ENCODE measurements at regions not wholly inside any gene's neighbourhood (a gene's known extent, or its start where the extent isn't known, plus 50 kb on each side); places are given as distances from the start of the nearest gene placed in this dataset.

GRCh38 chr16:51815523-51815922 lies 664.5 kb upstream of the SALL1 start:
- no peaks in the 10 kb centered on the region for H3K9me3 ChIP-seq (ENCODE audit: control insufficient read depth in 2 of 2, low read length in 2 of 2)
- H3K27ac ChIP-seq (ENCODE audit: low read length), result no peak overlapping the region
- H3K27me3 ChIP-seq (ENCODE audit: control insufficient read depth in 1 of 2, insufficient read depth in 2 of 2, low read length in 2 of 2), result no peaks in the 10 kb centered on the region
- no peak overlapping the region for H3K4me3 ChIP-seq (ENCODE audit: low read length in 2 of 2)
- H3K36me3 ChIP-seq (ENCODE audit: control insufficient read depth in 2 of 2, insufficient read depth in 2 of 2, low read length in 2 of 2), result no peaks in the 10 kb centered on the region
- H3K4me1 ChIP-seq (ENCODE audit: control insufficient read depth, insufficient read depth, low read length), result no peaks in the 10 kb centered on the region
- no peak overlapping the region for H3K9ac ChIP-seq (ENCODE audit: low read length in 2 of 2)

GRCh38 chr16:51814617-51815016 lies 663.5 kb upstream of the SALL1 start:
- Histone ChIP-seq H3K9ac (ENCODE audit: low read length in 2 of 2) (no peak overlapping the region), H3K4me3 (ENCODE audit: low read length in 2 of 2) (no peak overlapping the region), H3K27me3 (ENCODE audit: control insufficient read depth in 1 of 2, insufficient read depth in 2 of 2, low read length in 2 of 2) (peaks cover 0 to 3% of the 10 kb centered on the region in 2 donors), H3K36me3 (ENCODE audit: control insufficient read depth in 2 of 2, insufficient read depth in 2 of 2, low read length in 2 of 2) (no peaks in the 10 kb centered on the region), H3K27ac (ENCODE audit: low read length) (no peak overlapping the region), H3K9me3 (ENCODE audit: control insufficient read depth in 2 of 2, low read length in 2 of 2) (no peaks in the 10 kb centered on the region), H3K4me1 (ENCODE audit: control insufficient read depth, insufficient read depth, low read length) (no peaks in the 10 kb centered on the region)

GRCh38 chr16:51813609-51814008 lies 662.5 kb upstream of the SALL1 start:
- Histone ChIP-seq H3K27me3 (ENCODE audit: control insufficient read depth in 1 of 2, insufficient read depth in 2 of 2, low read length in 2 of 2) (peaks cover 0 to 3% of the 10 kb centered on the region in 2 donors), H3K4me3 (ENCODE audit: low read length in 2 of 2) (no peak overlapping the region), H3K9ac (ENCODE audit: low read length in 2 of 2) (no peak overlapping the region), H3K27ac (ENCODE audit: low read length) (no peak overlapping the region), H3K4me1 (ENCODE audit: control insufficient read depth, insufficient read depth, low read length) (no peaks in the 10 kb centered on the region), H3K9me3 (ENCODE audit: control insufficient read depth in 2 of 2, low read length in 2 of 2) (no peaks in the 10 kb centered on the region), H3K36me3 (ENCODE audit: control insufficient read depth in 2 of 2, insufficient read depth in 2 of 2, low read length in 2 of 2) (no peaks in the 10 kb centered on the region)

- H3K4me3 ChIP-seq (ENCODE audit: low read length in 2 of 2), result no peak overlapping the region
- no peak overlapping the region for H3K9ac ChIP-seq (ENCODE audit: low read length in 2 of 2)
- peaks cover 0 to 3% of the 10 kb centered on the region in 2 donors for H3K27me3 ChIP-seq (ENCODE audit: control insufficient read depth in 1 of 2, insufficient read depth in 2 of 2, low read length in 2 of 2)
- no peak overlapping the region for H3K27ac ChIP-seq (ENCODE audit: low read length)
- H3K9me3 ChIP-seq (ENCODE audit: control insufficient read depth in 2 of 2, low read length in 2 of 2), result no peaks in the 10 kb centered on the region
- H3K36me3 ChIP-seq (ENCODE audit: control insufficient read depth in 2 of 2, insufficient read depth in 2 of 2, low read length in 2 of 2), result no peaks in the 10 kb centered on the region
- H3K4me1 ChIP-seq (ENCODE audit: control insufficient read depth, insufficient read depth, low read length), result no peaks in the 10 kb centered on the region
These were observed 661.9 kb upstream of the SALL1 start for GRCh38 chr16:51812945-51813344.

GRCh38 chr16:51807551-51807950 lies 656.5 kb upstream of the SALL1 start:
- Histone ChIP-seq H3K27ac (ENCODE audit: low read length) (no peak overlapping the region), H3K9ac (ENCODE audit: low read length in 2 of 2) (no peak overlapping the region), H3K27me3 (ENCODE audit: control insufficient read depth in 1 of 2, insufficient read depth in 2 of 2, low read length in 2 of 2) (peaks cover 0 to 3% of the 10 kb centered on the region in 2 donors), H3K36me3 (ENCODE audit: control insufficient read depth in 2 of 2, insufficient read depth in 2 of 2, low read length in 2 of 2) (no peaks in the 10 kb centered on the region), H3K4me1 (ENCODE audit: control insufficient read depth, insufficient read depth, low read length) (no peaks in the 10 kb centered on the region), H3K4me3 (ENCODE audit: low read length in 2 of 2) (no peak overlapping the region), H3K9me3 (ENCODE audit: control insufficient read depth in 2 of 2, low read length in 2 of 2) (no peaks in the 10 kb centered on the region)

GRCh38 chr16:51801635-51802034 lies 650.6 kb upstream of the SALL1 start:
- Histone ChIP-seq H3K4me1 (ENCODE audit: control insufficient read depth, insufficient read depth, low read length) (no peaks in the 10 kb centered on the region), H3K9ac (ENCODE audit: low read length in 2 of 2) (no peak overlapping the region), H3K27me3 (ENCODE audit: control insufficient read depth in 1 of 2, insufficient read depth in 2 of 2, low read length in 2 of 2) (no peaks in the 10 kb centered on the region), H3K9me3 (ENCODE audit: control insufficient read depth in 2 of 2, low read length in 2 of 2) (no peaks in the 10 kb centered on the region), H3K27ac (ENCODE audit: low read length) (no peak overlapping the region), H3K4me3 (ENCODE audit: low read length in 2 of 2) (no peak overlapping the region), H3K36me3 (ENCODE audit: control insufficient read depth in 2 of 2, insufficient read depth in 2 of 2, low read length in 2 of 2) (no peaks in the 10 kb centered on the region)

GRCh38 chr16:51797669-51798259 lies 646.7 kb upstream of the SALL1 start:
- Histone ChIP-seq H3K4me1 (ENCODE audit: control insufficient read depth, insufficient read depth, low read length) (no peaks in the 10 kb centered on the region), H3K9ac (ENCODE audit: low read length in 2 of 2) (no peak overlapping the region), H3K36me3 (ENCODE audit: control insufficient read depth in 2 of 2, insufficient read depth in 2 of 2, low read length in 2 of 2) (no peaks in the 10 kb centered on the region), H3K27me3 (ENCODE audit: control insufficient read depth in 1 of 2, insufficient read depth in 2 of 2, low read length in 2 of 2) (no peaks in the 10 kb centered on the region), H3K4me3 (ENCODE audit: low read length in 2 of 2) (no peak overlapping the region), H3K27ac (ENCODE audit: low read length) (no peak overlapping the region), H3K9me3 (ENCODE audit: control insufficient read depth in 2 of 2, low read length in 2 of 2) (no peaks in the 10 kb centered on the region)

GRCh38 chr16:51779240-51779639 lies 628.2 kb upstream of the SALL1 start:
- H3K27ac ChIP-seq (ENCODE audit: low read length), result no peak overlapping the region
- no peaks in the 10 kb centered on the region for H3K4me1 ChIP-seq (ENCODE audit: control insufficient read depth, insufficient read depth, low read length)
- H3K4me3 ChIP-seq (ENCODE audit: low read length in 2 of 2), result no peak overlapping the region
- H3K9ac ChIP-seq (ENCODE audit: low read length in 2 of 2), result no peak overlapping the region
- H3K27me3 ChIP-seq (ENCODE audit: control insufficient read depth in 1 of 2, insufficient read depth in 2 of 2, low read length in 2 of 2), result no peaks in the 10 kb centered on the region
- no peaks in the 10 kb centered on the region for H3K36me3 ChIP-seq (ENCODE audit: control insufficient read depth in 2 of 2, insufficient read depth in 2 of 2, low read length in 2 of 2)
- H3K9me3 ChIP-seq (ENCODE audit: control insufficient read depth in 2 of 2, low read length in 2 of 2), result no peaks in the 10 kb centered on the region

GRCh38 chr16:51773071-51773890 lies 622.2 kb upstream of the SALL1 start:
- Histone ChIP-seq H3K4me1 (ENCODE audit: control insufficient read depth, insufficient read depth, low read length) (no peaks in the 10 kb centered on the region), H3K36me3 (ENCODE audit: control insufficient read depth in 2 of 2, insufficient read depth in 2 of 2, low read length in 2 of 2) (no peaks in the 10 kb centered on the region), H3K27ac (ENCODE audit: low read length) (no peak overlapping the region), H3K9me3 (ENCODE audit: control insufficient read depth in 2 of 2, low read length in 2 of 2) (no peaks in the 10 kb centered on the region), H3K4me3 (ENCODE audit: low read length in 2 of 2) (no peak overlapping the region), H3K27me3 (ENCODE audit: control insufficient read depth in 1 of 2, insufficient read depth in 2 of 2, low read length in 2 of 2) (no peaks in the 10 kb centered on the region), H3K9ac (ENCODE audit: low read length in 2 of 2) (no peak overlapping the region)

GRCh38 chr16:51766739-51767138 lies 615.7 kb upstream of the SALL1 start:
- H3K27ac ChIP-seq (ENCODE audit: low read length), result no peak overlapping the region
- no peak overlapping the region for H3K4me3 ChIP-seq (ENCODE audit: low read length in 2 of 2)
- H3K9ac ChIP-seq (ENCODE audit: low read length in 2 of 2), result no peak overlapping the region
- H3K27me3 ChIP-seq (ENCODE audit: control insufficient read depth in 1 of 2, insufficient read depth in 2 of 2, low read length in 2 of 2), result peaks cover 0 to 5% of the 10 kb centered on the region in 2 donors
- no peaks in the 10 kb centered on the region for H3K36me3 ChIP-seq (ENCODE audit: control insufficient read depth in 2 of 2, insufficient read depth in 2 of 2, low read length in 2 of 2)
- H3K4me1 ChIP-seq (ENCODE audit: control insufficient read depth, insufficient read depth, low read length), result peaks cover under 1% of the 10 kb centered on the region
- H3K9me3 ChIP-seq (ENCODE audit: control insufficient read depth in 2 of 2, low read length in 2 of 2), result no peaks in the 10 kb centered on the region

- H3K9ac ChIP-seq (ENCODE audit: low read length in 2 of 2), result no peak overlapping the region
- H3K4me3 ChIP-seq (ENCODE audit: low read length in 2 of 2), result no peak overlapping the region
- H3K36me3 ChIP-seq (ENCODE audit: control insufficient read depth in 2 of 2, insufficient read depth in 2 of 2, low read length in 2 of 2), result no peaks in the 10 kb centered on the region
- peaks cover 9% of the 10 kb centered on the region for H3K4me1 ChIP-seq (ENCODE audit: control insufficient read depth, insufficient read depth, low read length)
- peaks cover 0 to 5% of the 10 kb centered on the region in 2 donors for H3K27me3 ChIP-seq (ENCODE audit: control insufficient read depth in 1 of 2, insufficient read depth in 2 of 2, low read length in 2 of 2)
- H3K9me3 ChIP-seq (ENCODE audit: control insufficient read depth in 2 of 2, low read length in 2 of 2), result no peaks in the 10 kb centered on the region
- H3K27ac ChIP-seq (ENCODE audit: low read length), result no peak overlapping the region
These were observed 612.1 kb upstream of the SALL1 start for GRCh38 chr16:51763072-51763661.

All from stomach smooth muscle (tissue), 2 donors.